ENCODE measurements at regions not wholly inside any gene's neighbourhood (a gene's known extent, or its start where the extent isn't known, plus 50 kb on each side); places are given as distances from the start of the nearest gene placed in this dataset.

DNA sequence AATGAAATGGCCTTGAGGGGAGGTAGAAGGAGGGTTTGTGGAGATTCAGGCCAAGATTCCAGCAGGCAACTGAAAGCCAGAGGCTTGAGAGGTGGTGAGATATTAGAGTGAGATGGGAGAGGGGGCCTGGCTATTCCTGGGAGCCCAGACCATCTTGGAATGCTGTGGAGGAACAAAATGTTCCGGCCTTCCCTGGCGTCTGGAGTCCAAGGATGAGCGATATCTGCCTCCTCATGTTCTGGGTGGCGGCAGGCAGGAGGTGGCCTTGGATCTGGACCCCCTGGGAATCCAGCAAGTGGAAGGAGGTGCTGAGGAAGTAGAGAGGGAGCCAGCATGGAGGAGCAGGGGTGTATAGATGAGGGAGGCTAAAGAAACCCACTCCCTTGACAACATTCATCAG, 335.9 kb downstream of the CYP26B1 start:
- TF ChIP-seq RAD21 (CRISPR knock-in tag; IDR thresholded peaks at IDR 0.05) (no peak), KAT7 (CRISPR knock-in tag; IDR thresholded peaks at IDR 0.05; ENCODE audit: borderline replicate concordance) (no peak), ZNF276 (CRISPR knock-in tag; IDR thresholded peaks at IDR 0.05; ENCODE audit: low read depth) (no peak), POLR2A (IDR thresholded peaks at IDR 0.05; ENCODE audit: insufficient read depth in 1 of 2, low read depth in 2 of 2, low read length in 2 of 2) (no peak), POLR2AphosphoS5 (IDR thresholded peaks at IDR 0.05; ENCODE audit: low read depth, low read length) (no peak), CTCF (CRISPR knock-in tag; IDR thresholded peaks at IDR 0.05) (no peak), TAF15 (IDR thresholded peaks at IDR 0.05; ENCODE audit: low read depth, low read length, poor library complexity, severe bottlenecking) (no peak), MAFK (conservative IDR thresholded peaks at IDR 0.05 in 1 of 2, IDR thresholded peaks at IDR 0.05 in 1 of 2; ENCODE audit: low read length in 2 of 2) (no peak), ZFP41 (CRISPR knock-in tag; IDR thresholded peaks at IDR 0.05; ENCODE audit: borderline replicate concordance) (no peak), ZSCAN31 (CRISPR knock-in tag; IDR thresholded peaks at IDR 0.05; ENCODE audit: low read depth) (no peak)
- TF ChIP-seq, protein P1, sequence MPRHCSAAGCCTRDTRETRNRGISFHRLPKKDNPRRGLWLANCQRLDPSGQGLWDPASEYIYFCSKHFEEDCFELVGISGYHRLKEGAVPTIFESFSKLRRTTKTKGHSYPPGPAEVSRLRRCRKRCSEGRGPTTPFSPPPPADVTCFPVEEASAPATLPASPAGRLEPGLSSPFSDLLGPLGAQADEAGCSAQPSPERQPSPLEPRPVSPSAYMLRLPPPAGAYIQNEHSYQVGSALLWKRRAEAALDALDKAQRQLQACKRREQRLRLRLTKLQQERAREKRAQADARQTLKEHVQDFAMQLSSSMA (CRISPR knock-in tag; IDR thresholded peaks at IDR 0.05) = no peak

Data from HepG2 (cell line).